ENCODE measurements at regions not wholly inside any gene's neighbourhood (a gene's known extent, or its start where the extent isn't known, plus 50 kb on each side); places are given as distances from the start of the nearest gene placed in this dataset.

- H2AFZ ChIP-seq (ENCODE audit: low read length) = no peak overlapping the region
- H3K4me2 ChIP-seq (ENCODE audit: low read depth, low read length) = no peak overlapping the region
- POLR2A ChIA-PET = no interaction called here
- H3K79me2 ChIP-seq (ENCODE audit: insufficient read depth, low read length) = no peaks in the 10 kb centered on the region
- DNase-seq (ENCODE audit: low spot score) (no peak), FAIRE-seq (no peak), ATAC-seq (no peak)
- BruUV-seq (replicated peaks) = no TSS peak
- CTCF ChIA-PET (ENCODE audit: low intra/inter-chr PET ratio, low total read pairs) = no interaction called here
- no peaks in the 10 kb centered on the region for H4K20me1 ChIP-seq (ENCODE audit: insufficient read depth, low read length)
- 0% methylated on average over 1 of the region's 1 CpG for WGBS (ENCODE audit: low lambda C conversion rate)
- H3K27ac ChIP-seq (ENCODE audit: extremely low read length, insufficient read depth, low read length) = no peak overlapping the region
- no peaks in the 10 kb centered on the region for H3K4me1 ChIP-seq (ENCODE audit: insufficient read depth, low read length)
- H3K4me3 ChIP-seq (replicated peaks in 1 of 3; ENCODE audit: insufficient read depth in 1 of 3, low read depth in 2 of 3, low read length in 3 of 3) = no peak overlapping the region
- intact Hi-C loops (cut with micrococcal nuclease; ENCODE audit: unreplicated experiment) (no loop called here), in situ Hi-C loops (cut with HindIII; ENCODE audit: extremely low pct_ligation_motif_present, low pct_unique_long_range_greater_than_20kb) (no loop called here)
- peaks cover 62% of the 10 kb centered on the region for H3K9me3 ChIP-seq (ENCODE audit: low read length)
- no peaks in the 10 kb centered on the region for H3K27me3 ChIP-seq (ENCODE audit: control insufficient read depth in 1 of 2, insufficient read depth in 2 of 2, low read length in 2 of 2)
- H3K9ac ChIP-seq (ENCODE audit: insufficient read depth, low read depth, low read length) = no peak overlapping the region
- no peaks in the 10 kb centered on the region for H3K36me3 ChIP-seq (replicated peaks in 1 of 2; ENCODE audit: control insufficient read depth in 1 of 2, insufficient read depth in 2 of 2, low read length in 2 of 2)
- TF ChIP-seq, protein P1, sequence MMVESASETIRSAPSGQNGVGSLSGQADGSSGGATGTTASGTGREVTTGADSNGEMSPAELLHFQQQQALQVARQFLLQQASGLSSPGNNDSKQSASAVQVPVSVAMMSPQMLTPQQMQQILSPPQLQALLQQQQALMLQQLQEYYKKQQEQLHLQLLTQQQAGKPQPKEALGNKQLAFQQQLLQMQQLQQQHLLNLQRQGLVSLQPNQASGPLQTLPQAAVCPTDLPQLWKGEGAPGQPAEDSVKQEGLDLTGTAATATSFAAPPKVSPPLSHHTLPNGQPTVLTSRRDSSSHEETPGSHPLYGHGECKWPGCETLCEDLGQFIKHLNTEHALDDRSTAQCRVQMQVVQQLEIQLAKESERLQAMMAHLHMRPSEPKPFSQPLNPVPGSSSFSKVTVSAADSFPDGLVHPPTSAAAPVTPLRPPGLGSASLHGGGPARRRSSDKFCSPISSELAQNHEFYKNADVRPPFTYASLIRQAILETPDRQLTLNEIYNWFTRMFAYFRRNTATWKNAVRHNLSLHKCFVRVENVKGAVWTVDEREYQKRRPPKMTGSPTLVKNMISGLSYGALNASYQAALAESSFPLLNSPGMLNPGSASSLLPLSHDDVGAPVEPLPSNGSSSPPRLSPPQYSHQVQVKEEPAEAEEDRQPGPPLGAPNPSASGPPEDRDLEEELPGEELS (CRISPR knock-in tag; IDR thresholded peaks at IDR 0.05) = no peak
- no peak for TF ChIP-seq BRF2 (CRISPR knock-in tag; IDR thresholded peaks at IDR 0.05)
- no peak for TF ChIP-seq ZKSCAN1 (IDR thresholded peaks at IDR 0.05; ENCODE audit: low read length)
- no peak for TF ChIP-seq ZFP36L1 (CRISPR knock-in tag; IDR thresholded peaks at IDR 0.05)
- TF ChIP-seq, protein P2, sequence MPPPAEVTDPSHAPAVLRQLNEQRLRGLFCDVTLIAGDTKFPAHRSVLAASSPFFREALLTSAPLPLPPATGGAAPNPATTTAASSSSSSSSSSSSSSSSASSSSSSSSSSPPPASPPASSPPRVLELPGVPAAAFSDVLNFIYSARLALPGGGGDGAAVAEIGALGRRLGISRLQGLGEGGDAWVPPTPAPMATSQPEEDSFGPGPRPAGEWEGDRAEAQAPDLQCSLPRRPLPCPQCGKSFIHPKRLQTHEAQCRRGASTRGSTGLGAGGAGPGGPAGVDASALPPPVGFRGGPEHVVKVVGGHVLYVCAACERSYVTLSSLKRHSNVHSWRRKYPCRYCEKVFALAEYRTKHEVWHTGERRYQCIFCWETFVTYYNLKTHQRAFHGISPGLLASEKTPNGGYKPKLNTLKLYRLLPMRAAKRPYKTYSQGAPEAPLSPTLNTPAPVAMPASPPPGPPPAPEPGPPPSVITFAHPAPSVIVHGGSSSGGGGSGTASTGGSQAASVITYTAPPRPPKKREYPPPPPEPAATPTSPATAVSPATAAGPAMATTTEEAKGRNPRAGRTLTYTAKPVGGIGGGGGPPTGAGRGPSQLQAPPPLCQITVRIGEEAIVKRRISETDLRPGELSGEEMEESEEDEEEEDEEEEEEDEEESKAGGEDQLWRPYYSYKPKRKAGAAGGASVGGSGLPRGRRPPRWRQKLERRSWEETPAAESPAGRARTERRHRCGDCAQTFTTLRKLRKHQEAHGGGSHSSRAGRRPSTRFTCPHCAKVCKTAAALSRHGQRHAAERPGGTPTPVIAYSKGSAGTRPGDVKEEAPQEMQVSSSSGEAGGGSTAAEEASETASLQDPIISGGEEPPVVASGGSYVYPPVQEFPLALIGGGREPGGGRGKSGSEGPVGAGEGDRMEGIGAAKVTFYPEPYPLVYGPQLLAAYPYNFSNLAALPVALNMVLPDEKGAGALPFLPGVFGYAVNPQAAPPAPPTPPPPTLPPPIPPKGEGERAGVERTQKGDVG (CRISPR knock-in tag; IDR thresholded peaks at IDR 0.05; ENCODE audit: borderline replicate concordance) = no peak
- TF ChIP-seq ARID2 (CRISPR knock-in tag; IDR thresholded peaks at IDR 0.05; ENCODE audit: borderline replicate concordance) = no peak
- TF ChIP-seq, protein P3, sequence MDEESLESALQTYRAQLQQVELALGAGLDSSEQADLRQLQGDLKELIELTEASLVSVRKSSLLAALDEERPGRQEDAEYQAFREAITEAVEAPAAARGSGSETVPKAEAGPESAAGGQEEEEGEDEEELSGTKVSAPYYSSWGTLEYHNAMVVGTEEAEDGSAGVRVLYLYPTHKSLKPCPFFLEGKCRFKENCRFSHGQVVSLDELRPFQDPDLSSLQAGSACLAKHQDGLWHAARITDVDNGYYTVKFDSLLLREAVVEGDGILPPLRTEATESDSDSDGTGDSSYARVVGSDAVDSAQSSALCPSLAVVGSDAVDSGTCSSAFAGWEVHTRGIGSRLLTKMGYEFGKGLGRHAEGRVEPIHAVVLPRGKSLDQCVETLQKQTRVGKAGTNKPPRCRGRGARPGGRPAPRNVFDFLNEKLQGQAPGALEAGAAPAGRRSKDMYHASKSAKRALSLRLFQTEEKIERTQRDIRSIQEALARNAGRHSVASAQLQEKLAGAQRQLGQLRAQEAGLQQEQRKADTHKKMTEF (CRISPR knock-in tag; IDR thresholded peaks at IDR 0.05) = no peak
- TF ChIP-seq TBX3 (IDR thresholded peaks at IDR 0.05; ENCODE audit: borderline replicate concordance) = no peak
- TF ChIP-seq NAIF1 (CRISPR knock-in tag; IDR thresholded peaks at IDR 0.05; ENCODE audit: borderline replicate concordance) = no peak
Measured at GRCh38 chr13:58119351-58119750, 487.8 kb downstream of the PCDH17 start.

All from HepG2 (cell line).